C4-2B (cell line): ENCODE measurements at regions not wholly inside any gene's neighbourhood (a gene's known extent, or its start where the extent isn't known, plus 50 kb on each side); places are given as distances from the start of the nearest gene placed in this dataset.

Source experiments
- CTCF ChIP-seq: fragments of 450-650 bp; conservative IDR thresholded peaks from 2 replicates; pipeline ENCODE4 v1.5.1; 2017; ENCODE audit warnings: mild to moderate bottlenecking
- ZFX ChIP-seq: fragments of 450-650 bp; IDR thresholded peaks from 2 replicates; pipeline ENCODE4 v1.6.1; 2017

- TF ChIP-seq CTCF (no peak), ZFX (no peak)
Measured at GRCh38 chr22:22178992-22179391, 65.6 kb upstream of the VPREB1 start.
